PC-3 (cell line): ENCODE measurements at regions not wholly inside any gene's neighbourhood (a gene's known extent, or its start where the extent isn't known, plus 50 kb on each side); places are given as distances from the start of the nearest gene placed in this dataset.

Source experiments
- CTCF ChIP-seq: fragments of 300-600 bp; sonication (generic); conservative IDR thresholded peaks from 2 replicates; pipeline ENCODE4 v1.5.1; 2017; ENCODE audit warnings: antibody characterized with exemption, low read depth, mild to moderate bottlenecking, low read length
- EZH2 ChIP-seq: fragments of 300-600 bp; sonication (generic); IDR thresholded peaks from one replicate; pipeline ENCODE4 v1.6.1; 2017; ENCODE audit warnings: antibody characterized with exemption, mild to moderate bottlenecking, low read length; ENCODE audit not compliant: unreplicated experiment
- EZH2phosphoT487 ChIP-seq: fragments of 300-600 bp; sonication (generic); IDR thresholded peaks from 2 replicates; pipeline ENCODE4 v1.6.1; 2018; ENCODE audit warnings: mild to moderate bottlenecking, antibody characterized with exemption, low read length, borderline replicate concordance

GRCh38 chr19:30236587-30236986 is 135.6 kb upstream of the ZNF536 start:
- no peak for TF ChIP-seq EZH2phosphoT487
- no peak for TF ChIP-seq CTCF
- TF ChIP-seq EZH2 = no peak
